ENCODE measurements at regions not wholly inside any gene's neighbourhood (a gene's known extent, or its start where the extent isn't known, plus 50 kb on each side); places are given as distances from the start of the nearest gene placed in this dataset.

DNA sequence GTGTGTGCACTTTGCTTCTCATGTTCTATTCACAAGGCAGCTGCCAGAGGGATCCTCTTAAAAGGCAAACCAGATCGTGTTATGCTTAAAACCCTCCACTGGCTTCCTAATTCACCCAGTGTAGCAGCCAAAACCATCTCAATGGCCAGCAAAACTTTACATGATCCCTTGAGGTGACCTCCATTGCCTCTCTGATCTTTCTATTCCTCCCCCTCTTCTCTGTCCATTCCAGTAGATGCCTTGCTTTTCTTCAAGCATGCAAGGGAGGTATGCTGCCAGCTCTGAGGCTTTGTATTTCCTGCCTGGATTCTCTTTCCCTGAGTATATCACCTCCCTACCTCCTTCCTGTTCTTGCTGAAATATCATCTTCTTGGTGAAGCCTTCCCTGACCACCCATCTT, 93.2 kb upstream of the KCNK2 start:
- ATAC-seq (no peak), DNase-seq (no peak)
- TF ChIP-seq, protein P1, sequence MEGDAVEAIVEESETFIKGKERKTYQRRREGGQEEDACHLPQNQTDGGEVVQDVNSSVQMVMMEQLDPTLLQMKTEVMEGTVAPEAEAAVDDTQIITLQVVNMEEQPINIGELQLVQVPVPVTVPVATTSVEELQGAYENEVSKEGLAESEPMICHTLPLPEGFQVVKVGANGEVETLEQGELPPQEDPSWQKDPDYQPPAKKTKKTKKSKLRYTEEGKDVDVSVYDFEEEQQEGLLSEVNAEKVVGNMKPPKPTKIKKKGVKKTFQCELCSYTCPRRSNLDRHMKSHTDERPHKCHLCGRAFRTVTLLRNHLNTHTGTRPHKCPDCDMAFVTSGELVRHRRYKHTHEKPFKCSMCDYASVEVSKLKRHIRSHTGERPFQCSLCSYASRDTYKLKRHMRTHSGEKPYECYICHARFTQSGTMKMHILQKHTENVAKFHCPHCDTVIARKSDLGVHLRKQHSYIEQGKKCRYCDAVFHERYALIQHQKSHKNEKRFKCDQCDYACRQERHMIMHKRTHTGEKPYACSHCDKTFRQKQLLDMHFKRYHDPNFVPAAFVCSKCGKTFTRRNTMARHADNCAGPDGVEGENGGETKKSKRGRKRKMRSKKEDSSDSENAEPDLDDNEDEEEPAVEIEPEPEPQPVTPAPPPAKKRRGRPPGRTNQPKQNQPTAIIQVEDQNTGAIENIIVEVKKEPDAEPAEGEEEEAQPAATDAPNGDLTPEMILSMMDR (IDR thresholded peaks at IDR 0.05) = no peak
- intact Hi-C loops (cut with micrococcal nuclease) = no loop called here
- H3K27me3 Mint-ChIP-seq = no peaks in the 10 kb centered on the region
- H3K27ac Mint-ChIP-seq = no peak overlapping the region
- no peaks in the 10 kb centered on the region for H3K4me1 Mint-ChIP-seq (ENCODE audit: low read depth)
- ChIA-PET POLR2A (no interaction called here), CTCF (no interaction called here)
- no peaks in the 10 kb centered on the region for H3K36me3 Mint-ChIP-seq (ENCODE audit: low read depth)
- H3K9me3 Mint-ChIP-seq = no peaks in the 10 kb centered on the region
- H3K4me3 Mint-ChIP-seq = no peak overlapping the region

DNA sequence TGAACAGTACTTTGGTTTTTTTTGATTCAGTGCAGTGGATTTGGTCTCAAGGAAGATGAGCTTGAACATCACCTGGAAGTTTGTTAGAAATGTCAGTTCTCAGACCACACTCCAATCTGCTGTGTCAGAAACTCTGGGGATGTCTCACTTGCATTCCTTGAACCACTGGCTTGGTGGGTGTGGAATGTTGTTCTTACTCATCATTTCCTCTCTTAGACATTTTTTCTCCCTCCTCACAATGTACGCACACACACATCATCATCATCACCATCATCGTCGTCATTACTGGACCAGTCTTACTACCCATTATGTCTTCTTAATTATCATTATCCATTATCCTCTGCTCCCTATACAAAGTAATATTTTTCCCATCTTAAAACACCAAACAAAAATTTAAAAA, 91.9 kb upstream of the KCNK2 start:
- ChIA-PET POLR2A (no interaction called here), CTCF (no interaction called here)
- H3K9me3 Mint-ChIP-seq = no peaks in the 10 kb centered on the region
- DNase-seq (no peak), ATAC-seq (no peak)
- H3K27me3 Mint-ChIP-seq = no peaks in the 10 kb centered on the region
- TF ChIP-seq, protein P1 (IDR thresholded peaks at IDR 0.05) = no peak
- intact Hi-C loops (cut with micrococcal nuclease) = no loop called here
- no peak overlapping the region for H3K4me3 Mint-ChIP-seq
- no peaks in the 10 kb centered on the region for H3K36me3 Mint-ChIP-seq (ENCODE audit: low read depth)
- H3K27ac Mint-ChIP-seq = no peak overlapping the region
- no peaks in the 10 kb centered on the region for H3K4me1 Mint-ChIP-seq (ENCODE audit: low read depth)

DNA sequence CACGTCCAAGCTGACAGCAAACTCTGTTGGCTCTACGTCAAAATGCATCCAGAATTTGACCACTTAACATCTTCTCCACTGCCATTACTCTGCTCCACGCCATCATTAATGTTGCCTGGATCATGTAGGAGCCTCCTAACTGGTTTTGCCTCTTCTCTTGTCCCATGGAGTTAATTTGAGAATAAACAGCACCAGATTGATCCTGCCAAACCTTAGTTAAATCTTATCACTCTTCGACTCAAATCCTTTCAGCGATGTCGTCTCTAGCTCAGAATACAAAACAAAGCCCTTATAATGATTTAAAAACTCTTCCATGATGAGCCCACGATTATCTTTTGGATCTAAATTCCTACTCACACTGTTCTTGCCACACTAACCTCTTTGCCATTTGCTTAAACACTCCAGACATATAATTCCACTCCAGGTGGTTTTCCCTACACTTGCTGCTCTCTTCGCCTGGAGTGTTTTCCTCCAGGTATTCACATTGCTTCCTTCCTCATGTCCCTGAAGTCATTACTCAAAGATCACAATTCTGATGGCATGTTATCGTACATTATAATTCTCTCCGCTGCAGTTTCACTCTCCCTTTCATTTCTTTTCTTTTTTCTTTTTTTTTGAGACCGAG, 90.7 kb upstream of the KCNK2 start:
- TF ChIP-seq, protein P1 (IDR thresholded peaks at IDR 0.05) = no peak
- intact Hi-C loops (cut with micrococcal nuclease) = no loop called here
- ATAC-seq (no peak), DNase-seq (no peak)
- CTCF ChIA-PET = no interaction called here
- POLR2A ChIA-PET = no interaction called here
- Mint-ChIP-seq H3K9me3 (no peaks in the 10 kb centered on the region), H3K27ac (no peak overlapping the region), H3K27me3 (no peaks in the 10 kb centered on the region), H3K36me3 (ENCODE audit: low read depth) (no peaks in the 10 kb centered on the region), H3K4me3 (no peak overlapping the region), H3K4me1 (ENCODE audit: low read depth) (no peaks in the 10 kb centered on the region)

DNA sequence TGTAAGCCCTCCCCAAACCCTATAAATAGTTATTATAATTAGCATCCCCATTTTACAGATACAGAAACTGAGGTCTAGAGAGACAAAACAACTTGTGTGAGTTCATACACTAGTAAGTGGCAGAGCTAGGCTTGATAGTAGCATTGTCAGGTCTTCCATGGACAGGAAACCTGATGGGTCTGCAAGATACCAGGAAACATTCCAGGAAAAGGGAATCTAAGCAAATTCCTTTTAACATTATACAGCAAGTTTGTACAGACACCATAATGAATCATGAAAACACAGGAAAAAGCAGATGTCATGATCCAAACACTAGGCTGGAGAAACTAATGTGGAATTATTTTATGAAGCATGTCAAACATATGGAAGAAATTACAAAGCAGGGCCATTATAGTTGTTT, 89.1 kb upstream of the KCNK2 start:
- ATAC-seq = no peak
- H3K4me3 Mint-ChIP-seq = no peak overlapping the region
- no peaks in the 10 kb centered on the region for H3K36me3 Mint-ChIP-seq (ENCODE audit: low read depth)
- H3K27ac Mint-ChIP-seq = no peak overlapping the region
- TF ChIP-seq, protein P1 (IDR thresholded peaks at IDR 0.05) = no peak
- no peaks in the 10 kb centered on the region for H3K27me3 Mint-ChIP-seq
- ChIA-PET CTCF (no interaction called here), POLR2A (no interaction called here)
- intact Hi-C loops (cut with micrococcal nuclease) = no loop called here
- no peaks in the 10 kb centered on the region for H3K4me1 Mint-ChIP-seq (ENCODE audit: low read depth)
- DNase-seq = no peak
- H3K9me3 Mint-ChIP-seq = no peaks in the 10 kb centered on the region

DNA sequence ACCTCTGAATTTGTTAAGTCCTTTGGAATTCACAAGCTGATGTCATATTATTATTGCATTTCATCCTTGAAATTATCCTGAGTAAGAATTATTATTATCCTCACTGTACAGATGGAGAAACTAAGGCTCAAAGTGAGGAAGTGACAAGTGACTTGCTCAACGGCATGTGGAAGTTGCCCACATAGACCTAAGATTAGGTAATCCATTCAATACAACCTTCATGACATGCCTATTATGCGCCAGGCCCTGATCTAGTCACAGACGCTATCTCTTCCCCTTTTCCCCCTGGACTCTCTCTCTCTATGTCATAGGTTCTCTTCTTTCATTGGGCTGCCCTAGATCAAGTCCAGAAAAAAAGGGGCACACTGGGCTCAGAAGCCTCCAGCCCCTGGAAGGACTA, 84.9 kb upstream of the KCNK2 start:
- ATAC-seq = no peak
- Mint-ChIP-seq H3K9me3 (no peaks in the 10 kb centered on the region), H3K36me3 (ENCODE audit: low read depth) (no peaks in the 10 kb centered on the region), H3K27me3 (no peaks in the 10 kb centered on the region), H3K4me1 (ENCODE audit: low read depth) (no peaks in the 10 kb centered on the region), H3K27ac (no peak overlapping the region), H3K4me3 (no peak overlapping the region)
- CTCF ChIA-PET = no interaction called here
- DNase-seq = no peak
- intact Hi-C loops (cut with micrococcal nuclease) = no loop called here
- POLR2A ChIA-PET = no interaction called here
- TF ChIP-seq, protein P1 (IDR thresholded peaks at IDR 0.05) = no peak
